Keratinocyte (primary cell): ENCODE measurements at regions not wholly inside any gene's neighbourhood (a gene's known extent, or its start where the extent isn't known, plus 50 kb on each side); places are given as distances from the start of the nearest gene placed in this dataset.

Experiments
- DNase-seq: peaks from one replicate; pipeline ENCODE4 v3.0.0-alpha.2; 2011; ENCODE audit warnings: low read depth, missing footprints, low spot score
- FAIRE-seq: peaks from 2 replicates; lab custom pipeline; 2011; peaks lifted over from hg19 to GRCh38; lab: Jason Lieb, UNC
- H2AFZ ChIP-seq: 2 replicates; pipeline ENCODE4 v1.6.0; 2012; ENCODE audit warnings: low read length, control low read depth, inconsistent platforms; ENCODE audit not compliant: control insufficient read depth
- H3K27ac ChIP-seq: 2 replicates; pipeline ENCODE4 v1.5.1; 2011; ENCODE audit warnings: low read length; ENCODE audit not compliant: control insufficient read depth, insufficient read depth
- H3K27me3 ChIP-seq: 3 replicates; pipeline ENCODE4 v1.6.0; 2011; ENCODE audit warnings: low read length; ENCODE audit not compliant: control insufficient read depth, insufficient read depth; ENCODE audit errors: extremely low read depth
- H3K36me3 ChIP-seq, 2 experiments: 2 replicates in 1 of 2; 3 replicates in 1 of 2; pipeline ENCODE4 v1.5.1; 2011; ENCODE audit warnings: low read length in 2 of 2, mild to moderate bottlenecking in 1 of 2; ENCODE audit not compliant: control insufficient read depth in 2 of 2, insufficient read depth in 2 of 2; ENCODE audit errors: extremely low read depth in 1 of 2
- H3K4me1 ChIP-seq: 3 replicates; pipeline ENCODE4 v1.5.1; 2011; ENCODE audit warnings: low read length; ENCODE audit not compliant: control insufficient read depth, insufficient read depth; ENCODE audit errors: extremely low read depth
- H3K4me2 ChIP-seq: 3 replicates; pipeline ENCODE4 v1.6.0; 2011; ENCODE audit warnings: low read depth, low read length; ENCODE audit not compliant: control insufficient read depth, insufficient read depth; ENCODE audit errors: extremely low read depth
- H3K4me3 ChIP-seq, 3 experiments: fragments of 200-600 bp in 1 of 3; sonication (generic) in 1 of 3; 2 replicates in 2 of 3; 3 replicates in 1 of 3; pipeline ENCODE4 v1.5.1; 2011 to 2016; ENCODE audit warnings: low read length in 3 of 3, mild to moderate bottlenecking in 3 of 3, control low read depth in 2 of 3, inconsistent platforms in 1 of 3, low read depth in 1 of 3, mixed read lengths in 1 of 3, mixed run types in 1 of 3, moderate library complexity in 1 of 3; ENCODE audit not compliant: control insufficient read depth in 2 of 3, insufficient read depth in 2 of 3; ENCODE audit errors: extremely low read depth in 1 of 3
- H3K79me2 ChIP-seq: 2 replicates; pipeline ENCODE4 v1.6.0; 2012; ENCODE audit warnings: low read length; ENCODE audit not compliant: control insufficient read depth, insufficient read depth
- H3K9ac ChIP-seq: 3 replicates; pipeline ENCODE4 v1.6.0; 2011; ENCODE audit warnings: low read length; ENCODE audit not compliant: control insufficient read depth, insufficient read depth; ENCODE audit errors: extremely low read depth
- H3K9me1 ChIP-seq: 3 replicates; pipeline ENCODE4 v1.6.0; 2011; ENCODE audit warnings: low read length; ENCODE audit not compliant: control insufficient read depth, insufficient read depth; ENCODE audit errors: extremely low read depth
- H3K9me3 ChIP-seq: 2 replicates; pipeline ENCODE4 v1.5.1; 2012; ENCODE audit warnings: low read depth, low read length; ENCODE audit not compliant: control insufficient read depth
- H4K20me1 ChIP-seq: 3 replicates; pipeline ENCODE4 v1.6.0; 2011; ENCODE audit warnings: low read length; ENCODE audit not compliant: control insufficient read depth, insufficient read depth; ENCODE audit errors: extremely low read depth
- EZH2 ChIP-seq: IDR thresholded peaks from one replicate; pipeline ENCODE4 v1.6.1; 2012; ENCODE audit warnings: inconsistent platforms, mild to moderate bottlenecking, low read length, moderate library complexity
- dilution Hi-C: fragments of 300-500 bp; cut with MboI; formaldehyde crosslinking; loops from one replicate; pipeline ENCODE4 v1.7.0; 2020; ENCODE audit warnings: low sequenced_read_pairs; ENCODE audit not compliant: extremely low pct_ligation_motif_present
- TF ChIP-seq, protein P1 (sequence below), 3 experiments: IDR thresholded peaks in 1 of 3; conservative IDR thresholded peaks in 1 of 3; optimal IDR thresholded peaks in 1 of 3; 2 replicates in 2 of 3; 3 replicates in 1 of 3; pipeline versions ENCODE3 to v1.5.1; 2011; ENCODE audit warnings: low read length in 3 of 3, mild to moderate bottlenecking in 3 of 3, moderate library complexity in 2 of 3, control low read depth in 1 of 3, inconsistent platforms in 1 of 3; ENCODE audit not compliant: insufficient read depth in 2 of 3; ENCODE audit errors: extremely low read depth in 1 of 3

DNA sequence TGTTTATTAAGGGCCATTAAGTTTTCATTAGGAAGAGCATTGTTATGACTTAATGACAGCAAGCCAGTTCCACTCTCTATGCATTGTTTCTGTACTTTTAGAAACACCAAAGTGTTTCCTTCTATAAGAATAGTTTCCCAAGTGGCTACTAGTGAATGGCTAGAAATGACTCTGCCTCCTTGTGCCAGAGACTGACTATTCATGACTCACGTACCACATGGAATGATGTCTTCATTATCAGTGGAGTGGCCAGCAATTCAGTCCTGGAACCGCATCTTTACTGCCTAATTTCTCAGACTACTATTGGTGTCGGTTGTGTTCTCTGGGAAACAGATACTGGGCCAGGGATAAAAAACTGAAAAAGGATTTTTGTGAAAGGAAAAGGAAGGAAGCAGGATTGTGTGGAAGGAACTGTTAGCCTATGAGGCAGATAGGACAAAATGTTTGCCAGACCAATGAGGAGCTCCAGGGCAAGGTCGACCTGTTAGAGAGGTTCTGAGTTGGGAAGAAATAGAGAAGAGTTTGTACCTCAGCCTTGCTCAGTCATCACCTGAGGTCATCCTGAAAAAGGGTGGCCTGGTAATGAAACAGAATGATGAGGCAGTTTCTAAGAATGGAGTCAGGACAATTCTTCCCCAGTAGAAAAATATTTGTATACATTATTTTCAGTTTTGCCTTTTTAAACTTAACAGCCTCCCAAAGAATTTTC is 218.6 kb downstream of the SPCS3 start:
- H3K36me3 ChIP-seq = no peaks in the 10 kb centered on the region
- H3K27me3 ChIP-seq = no peaks in the 10 kb centered on the region
- no peaks in the 10 kb centered on the region for H3K9me3 ChIP-seq
- H3K4me1 ChIP-seq = peaks cover 8% of the 10 kb centered on the region
- FAIRE-seq (peak; percentile 97), DNase-seq (peak; percentile 17)
- no peak for TF ChIP-seq EZH2
- TF ChIP-seq, protein P1, sequence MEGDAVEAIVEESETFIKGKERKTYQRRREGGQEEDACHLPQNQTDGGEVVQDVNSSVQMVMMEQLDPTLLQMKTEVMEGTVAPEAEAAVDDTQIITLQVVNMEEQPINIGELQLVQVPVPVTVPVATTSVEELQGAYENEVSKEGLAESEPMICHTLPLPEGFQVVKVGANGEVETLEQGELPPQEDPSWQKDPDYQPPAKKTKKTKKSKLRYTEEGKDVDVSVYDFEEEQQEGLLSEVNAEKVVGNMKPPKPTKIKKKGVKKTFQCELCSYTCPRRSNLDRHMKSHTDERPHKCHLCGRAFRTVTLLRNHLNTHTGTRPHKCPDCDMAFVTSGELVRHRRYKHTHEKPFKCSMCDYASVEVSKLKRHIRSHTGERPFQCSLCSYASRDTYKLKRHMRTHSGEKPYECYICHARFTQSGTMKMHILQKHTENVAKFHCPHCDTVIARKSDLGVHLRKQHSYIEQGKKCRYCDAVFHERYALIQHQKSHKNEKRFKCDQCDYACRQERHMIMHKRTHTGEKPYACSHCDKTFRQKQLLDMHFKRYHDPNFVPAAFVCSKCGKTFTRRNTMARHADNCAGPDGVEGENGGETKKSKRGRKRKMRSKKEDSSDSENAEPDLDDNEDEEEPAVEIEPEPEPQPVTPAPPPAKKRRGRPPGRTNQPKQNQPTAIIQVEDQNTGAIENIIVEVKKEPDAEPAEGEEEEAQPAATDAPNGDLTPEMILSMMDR (optimal IDR thresholded peaks at IDR 0.05 in 1 of 3, IDR thresholded peaks at IDR 0.05 in 1 of 3, conservative IDR thresholded peaks at IDR 0.05 in 1 of 3; ENCODE audit: extremely low read depth in 1 of 3, insufficient read depth in 2 of 3, low read length in 3 of 3) = no peak
- H3K27ac ChIP-seq = peak overlapping the region; percentile 69
- no peak overlapping the region for H3K9ac ChIP-seq
- dilution Hi-C loops = no loop called here
- no peaks in the 10 kb centered on the region for H3K9me1 ChIP-seq
- no peak overlapping the region for H3K4me2 ChIP-seq
- H4K20me1 ChIP-seq = no peaks in the 10 kb centered on the region
- no peak overlapping the region for H3K4me3 ChIP-seq
- no peaks in the 10 kb centered on the region for H3K79me2 ChIP-seq
- H2AFZ ChIP-seq = peak overlapping the region; percentile 39

DNA sequence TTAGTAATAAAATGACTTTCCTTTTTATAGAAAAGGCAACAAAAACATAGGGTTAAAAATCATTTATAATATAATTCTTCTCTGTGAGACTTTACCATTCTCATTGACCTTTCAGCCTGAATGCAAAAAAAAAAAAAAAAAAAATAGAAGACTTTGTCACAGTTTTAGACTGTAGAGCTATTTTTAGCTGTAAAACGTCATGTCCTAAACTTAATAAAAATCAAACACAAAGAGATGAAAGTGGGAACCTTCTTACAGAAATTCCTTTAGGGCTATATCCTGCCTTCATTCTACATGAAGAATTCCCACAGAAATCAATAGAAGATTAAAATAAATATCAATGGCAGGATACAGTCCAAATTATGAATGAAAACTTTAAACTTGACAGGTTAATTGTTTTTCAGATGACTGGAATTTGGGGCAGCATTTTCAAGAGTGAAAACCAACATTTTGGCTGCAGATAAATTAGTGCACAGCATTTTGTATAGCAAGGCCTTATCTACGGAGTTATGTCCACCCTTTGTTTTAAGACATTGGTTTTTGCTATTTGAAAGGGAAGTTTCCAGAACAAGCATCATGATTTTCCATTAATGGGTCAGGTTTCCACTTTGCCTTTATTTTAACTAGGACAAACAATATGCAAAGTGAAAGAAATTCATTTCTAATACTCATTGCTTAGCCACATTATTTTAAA is 219.5 kb downstream of the SPCS3 start:
- H4K20me1 ChIP-seq = no peaks in the 10 kb centered on the region
- DNase-seq = no peak
- TF ChIP-seq EZH2 = no peak
- TF ChIP-seq, protein P1 (optimal IDR thresholded peaks at IDR 0.05 in 1 of 3, IDR thresholded peaks at IDR 0.05 in 1 of 3, conservative IDR thresholded peaks at IDR 0.05 in 1 of 3; ENCODE audit: extremely low read depth in 1 of 3, insufficient read depth in 2 of 3, low read length in 3 of 3) = no peak
- no peaks in the 10 kb centered on the region for H3K9me3 ChIP-seq
- no peaks in the 10 kb centered on the region for H3K9me1 ChIP-seq
- peak overlapping the region; percentile 69 for H3K27ac ChIP-seq
- H3K4me3 ChIP-seq = no peak overlapping the region
- no peak overlapping the region for H3K9ac ChIP-seq
- peaks cover 8% of the 10 kb centered on the region for H3K4me1 ChIP-seq
- H3K36me3 ChIP-seq = no peaks in the 10 kb centered on the region
- no peaks in the 10 kb centered on the region for H3K27me3 ChIP-seq
- H3K79me2 ChIP-seq = no peaks in the 10 kb centered on the region
- dilution Hi-C loops = no loop called here
- no peak overlapping the region for H2AFZ ChIP-seq
- no peak overlapping the region for H3K4me2 ChIP-seq
- no peak for FAIRE-seq
